Astrocyte (in vitro differentiated cells and primary cell): ENCODE measurements at regions not wholly inside any gene's neighbourhood (a gene's known extent, or its start where the extent isn't known, plus 50 kb on each side); places are given as distances from the start of the nearest gene placed in this dataset.
A peak's percentile ranks its signal among the peaks of the same experiment; 100 is the strongest.

ENCODE experiments used
- DNase-seq: peaks from one replicate; pipeline ENCODE4 v3.0.0-alpha.2; 2010; ENCODE audit warnings: low read depth
- FAIRE-seq: peaks from 2 replicates; lab custom pipeline; 2011; peaks lifted over from hg19 to GRCh38; lab: Jason Lieb, UNC
- H2AFZ ChIP-seq: 2 replicates; pipeline ENCODE4 v1.6.0; 2012; ENCODE audit warnings: low read depth, low read length, inconsistent platforms
- H3K27ac ChIP-seq: 2 replicates; pipeline ENCODE4 v1.5.1; 2011; ENCODE audit warnings: low read depth, low read length, inconsistent platforms
- H3K27me3 ChIP-seq: 2 replicates; pipeline ENCODE4 v1.6.0; 2011; ENCODE audit warnings: low read length, inconsistent platforms; ENCODE audit not compliant: insufficient read depth
- H3K36me3 ChIP-seq: 2 replicates; pipeline ENCODE4 v1.5.1; 2011; ENCODE audit warnings: low read length, inconsistent platforms; ENCODE audit not compliant: insufficient read depth
- H3K4me1 ChIP-seq: 2 replicates; pipeline ENCODE4 v1.5.1; 2011; ENCODE audit warnings: low read length, inconsistent platforms; ENCODE audit not compliant: insufficient read depth
- H3K4me2 ChIP-seq: 2 replicates; pipeline ENCODE4 v1.6.0; 2012; ENCODE audit warnings: low read length, inconsistent platforms
- H3K4me3 ChIP-seq: 2 replicates; pipeline ENCODE4 v1.5.1; 2011; ENCODE audit warnings: low read depth, mild to moderate bottlenecking, low read length, inconsistent platforms; ENCODE audit not compliant: insufficient read depth
- H3K79me2 ChIP-seq: 2 replicates; pipeline ENCODE4 v1.6.0; 2012; ENCODE audit warnings: mild to moderate bottlenecking, low read length, inconsistent platforms; ENCODE audit not compliant: insufficient read depth
- H3K9ac ChIP-seq: 2 replicates; pipeline ENCODE4 v1.6.0; 2012; ENCODE audit warnings: mild to moderate bottlenecking, low read length, inconsistent platforms
- H3K9me3 ChIP-seq: 2 replicates; pipeline ENCODE4 v1.5.1; 2012; ENCODE audit warnings: low read depth, mild to moderate bottlenecking, low read length, inconsistent platforms; ENCODE audit not compliant: insufficient read depth
- H4K20me1 ChIP-seq: 2 replicates; pipeline ENCODE4 v1.6.0; 2012; ENCODE audit warnings: low read length, inconsistent platforms; ENCODE audit not compliant: insufficient read depth
- H3K27ac Mint-ChIP-seq: one replicate; pipeline ENCODE4 v1.8.0; 2021; ENCODE audit warnings: mild to moderate bottlenecking, mixed read lengths; ENCODE audit not compliant: unreplicated experiment
- H3K27me3 Mint-ChIP-seq: one replicate; pipeline ENCODE4 v1.8.0; 2021; ENCODE audit warnings: low read depth, mixed read lengths; ENCODE audit not compliant: unreplicated experiment
- H3K36me3 Mint-ChIP-seq: one replicate; pipeline ENCODE4 v1.8.0; 2021; ENCODE audit warnings: low read depth, mixed read lengths; ENCODE audit not compliant: unreplicated experiment
- H3K4me1 Mint-ChIP-seq: one replicate; pipeline ENCODE4 v1.8.0; 2021; ENCODE audit warnings: low read depth, mixed read lengths; ENCODE audit not compliant: unreplicated experiment
- H3K4me3 Mint-ChIP-seq: one replicate; pipeline ENCODE4 v1.8.0; 2021; ENCODE audit warnings: mild to moderate bottlenecking, moderate library complexity, mixed read lengths; ENCODE audit not compliant: unreplicated experiment
- H3K9me3 Mint-ChIP-seq: one replicate; pipeline ENCODE4 v1.8.0; 2021; ENCODE audit warnings: mild to moderate bottlenecking, mixed read lengths; ENCODE audit not compliant: unreplicated experiment
- CTCF ChIP-seq: IDR thresholded peaks from 2 replicates; pipeline ENCODE4 v1.5.1; 2011; ENCODE audit warnings: low read depth, mild to moderate bottlenecking, inconsistent platforms, low read length, moderate library complexity; ENCODE audit not compliant: insufficient read depth
- EZH2 ChIP-seq: IDR thresholded peaks from 2 replicates; pipeline ENCODE4 v1.6.1; 2012; ENCODE audit warnings: mild to moderate bottlenecking, low read length, inconsistent platforms; ENCODE audit not compliant: insufficient read depth

DNA sequence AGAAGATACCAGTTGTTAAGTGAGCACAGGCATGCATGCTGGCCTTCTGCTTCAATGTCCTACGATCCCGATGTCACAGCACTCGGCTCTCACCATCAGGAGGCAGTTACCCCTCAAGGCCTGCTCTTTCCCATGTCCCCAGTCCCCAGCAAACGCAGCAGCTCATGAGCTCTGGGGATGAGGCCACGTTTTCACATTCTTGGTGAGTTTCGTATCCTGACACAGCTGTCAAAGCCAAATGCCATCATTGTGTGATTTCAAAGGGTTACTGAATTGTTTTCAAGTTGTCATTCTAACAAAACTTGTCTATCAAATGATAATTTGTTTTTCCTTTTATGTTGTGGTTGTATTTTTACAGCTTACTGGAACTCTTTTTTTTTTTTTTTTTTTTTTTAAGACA lies 226.9 kb upstream of the KCNG1 start:
- TF ChIP-seq CTCF (no peak), EZH2 (no peak)
- H3K36me3 ChIP-seq, result no peaks in the 10 kb centered on the region
- H3K9me3 ChIP-seq, result no peaks in the 10 kb centered on the region
- H3K9ac ChIP-seq, result no peak overlapping the region
- H3K27me3 ChIP-seq, result peaks cover 16% of the 10 kb centered on the region
- no peaks in the 10 kb centered on the region for H3K4me1 Mint-ChIP-seq
- H3K27ac Mint-ChIP-seq, result no peak overlapping the region
- no peaks in the 10 kb centered on the region for H3K4me1 ChIP-seq
- DNase-seq, result no peak
- peaks cover 11% of the 10 kb centered on the region for H3K9me3 Mint-ChIP-seq
- H4K20me1 ChIP-seq, result no peaks in the 10 kb centered on the region
- H3K4me2 ChIP-seq, result no peak overlapping the region
- H3K27ac ChIP-seq, result no peak overlapping the region
- no peak overlapping the region for H3K4me3 ChIP-seq
- H3K79me2 ChIP-seq, result no peaks in the 10 kb centered on the region
- peaks cover 40% of the 10 kb centered on the region for H3K27me3 Mint-ChIP-seq
- H3K36me3 Mint-ChIP-seq, result no peaks in the 10 kb centered on the region
- no peak overlapping the region for H2AFZ ChIP-seq
- no peak for FAIRE-seq
- no peak overlapping the region for H3K4me3 Mint-ChIP-seq

- Histone ChIP-seq H3K79me2 (no peaks in the 10 kb centered on the region), H3K36me3 (no peaks in the 10 kb centered on the region), H4K20me1 (no peaks in the 10 kb centered on the region), H2AFZ (no peak overlapping the region), H3K4me1 (no peaks in the 10 kb centered on the region), H3K9me3 (no peaks in the 10 kb centered on the region), H3K27me3 (peaks cover 10% of the 10 kb centered on the region), H3K27ac (no peak overlapping the region), H3K9ac (no peak overlapping the region), H3K4me2 (no peak overlapping the region), H3K4me3 (no peak overlapping the region)
- Mint-ChIP-seq H3K9me3 (peaks cover 11% of the 10 kb centered on the region), H3K4me3 (no peak overlapping the region), H3K27me3 (peaks cover 35% of the 10 kb centered on the region), H3K36me3 (no peaks in the 10 kb centered on the region), H3K4me1 (no peaks in the 10 kb centered on the region), H3K27ac (no peak overlapping the region)
- DNase-seq (peak; percentile 21), FAIRE-seq (no peak)
- TF ChIP-seq EZH2 (no peak), CTCF (no peak)
Measured at GRCh38 chr20:51249215-51249614, 226.3 kb upstream of the KCNG1 start.

GRCh38 chr20:51244466-51244865 lies 221.6 kb upstream of the KCNG1 start:
- peaks cover 29% of the 10 kb centered on the region for H3K27me3 Mint-ChIP-seq

More at GRCh38 chr20:51244466-51244865, 221.6 kb upstream of the KCNG1 start:
- H3K36me3 Mint-ChIP-seq, result no peaks in the 10 kb centered on the region
- FAIRE-seq (no peak), DNase-seq (no peak)
- Histone ChIP-seq H3K27me3 (peaks cover 10% of the 10 kb centered on the region), H3K27ac (no peak overlapping the region), H3K4me3 (no peak overlapping the region), H3K36me3 (no peaks in the 10 kb centered on the region), H3K9ac (no peak overlapping the region), H2AFZ (no peak overlapping the region), H3K9me3 (peaks cover 10% of the 10 kb centered on the region), H3K4me1 (no peaks in the 10 kb centered on the region), H4K20me1 (no peaks in the 10 kb centered on the region), H3K4me2 (no peak overlapping the region), H3K79me2 (no peaks in the 10 kb centered on the region)
- TF ChIP-seq EZH2, result no peak
- TF ChIP-seq CTCF, result no peak
- H3K4me1 Mint-ChIP-seq, result no peaks in the 10 kb centered on the region
- no peak overlapping the region for H3K4me3 Mint-ChIP-seq
- peaks cover 22% of the 10 kb centered on the region for H3K9me3 Mint-ChIP-seq
- no peak overlapping the region for H3K27ac Mint-ChIP-seq
